ENCODE measurements at regions not wholly inside any gene's neighbourhood (a gene's known extent, or its start where the extent isn't known, plus 50 kb on each side); places are given as distances from the start of the nearest gene placed in this dataset.

- TF ChIP-seq CTCF (IDR thresholded peaks at IDR 0.05; ENCODE audit: low read depth, low read length) (no peak), EZH2phosphoT487 (IDR thresholded peaks at IDR 0.05; ENCODE audit: low read depth) (no peak)
Observed at GRCh38 chr17:77742579-77742978, 215.9 kb upstream of the TNRC6C start.

Data from OCI-LY3 (cell line).